GM23338 (cell line): ENCODE measurements at regions not wholly inside any gene's neighbourhood (a gene's known extent, or its start where the extent isn't known, plus 50 kb on each side); places are given as distances from the start of the nearest gene placed in this dataset.

Source experiments
- ATAC-seq: fragments of 200-7000 bp; cut with Tn5 transposase; 3 replicates; pipeline ENCODE4 v1.9.1; 2020
- DNase-seq: peaks from one replicate; pipeline ENCODE4 v3.0.0-alpha.2; 2015; ENCODE audit warnings: low spot score
- H2AFZ ChIP-seq: fragments of 200-600 bp; sonication (generic); 2 replicates; pipeline ENCODE4 v1.8.0; 2016; ENCODE audit warnings: antibody characterized with exemption, mild to moderate bottlenecking, moderate library complexity
- H3F3A ChIP-seq: fragments of 200-600 bp; sonication (generic); replicated peaks from 2 replicates; pipeline ENCODE4 v1.8.0; 2017; ENCODE audit warnings: antibody characterized with exemption, mixed run types, low read depth
- H3K27ac ChIP-seq: fragments of 200-600 bp; sonication (generic); 2 replicates; pipeline ENCODE4 v1.6.1; 2016; ENCODE audit warnings: low read depth
- H3K27me3 ChIP-seq: fragments of 200-600 bp; sonication (generic); 2 replicates; pipeline ENCODE4 v1.8.0; 2016; ENCODE audit warnings: mild to moderate bottlenecking, mixed run types, moderate library complexity; ENCODE audit not compliant: insufficient read depth
- H3K36me3 ChIP-seq: fragments of 200-600 bp; sonication (generic); 2 replicates; pipeline ENCODE4 v1.8.0; 2016; ENCODE audit warnings: mild to moderate bottlenecking; ENCODE audit not compliant: insufficient read depth
- H3K4me1 ChIP-seq: fragments of 200-600 bp; sonication (generic); 2 replicates; pipeline ENCODE4 v1.8.0; 2016; ENCODE audit warnings: mild to moderate bottlenecking, moderate library complexity; ENCODE audit not compliant: insufficient read depth
- H3K4me2 ChIP-seq: fragments of 200-600 bp; sonication (generic); 2 replicates; pipeline ENCODE4 v1.7.1; 2017; ENCODE audit warnings: mixed run types
- H3K4me3 ChIP-seq: fragments of 200-600 bp; sonication (generic); 2 replicates; pipeline ENCODE4 v1.6.1; 2016; ENCODE audit warnings: mixed run types
- H3K79me2 ChIP-seq: fragments of 200-600 bp; sonication (generic); replicated peaks from 2 replicates; pipeline ENCODE4 v1.8.0; 2017; ENCODE audit warnings: mild to moderate bottlenecking; ENCODE audit not compliant: insufficient read depth
- H3K9me2 ChIP-seq: fragments of 200-600 bp; sonication (generic); 2 replicates; pipeline ENCODE4 v1.8.0; 2017; ENCODE audit not compliant: insufficient read depth
- H4K20me1 ChIP-seq: fragments of 200-600 bp; sonication (generic); replicated peaks from 2 replicates; pipeline ENCODE4 v1.8.0; 2017; ENCODE audit warnings: mild to moderate bottlenecking; ENCODE audit not compliant: insufficient read depth
- H3K27ac Mint-ChIP-seq: 2 replicates; pipeline ENCODE4 v1.8.0; 2020; ENCODE audit warnings: inconsistent platforms, mild to moderate bottlenecking, moderate library complexity, mixed read lengths
- H3K27me3 Mint-ChIP-seq: 3 replicates; pipeline ENCODE4 v1.8.0; 2022; ENCODE audit warnings: low read depth, mild to moderate bottlenecking, moderate library complexity, mixed read lengths, inconsistent platforms; ENCODE audit not compliant: insufficient read depth, poor library complexity
- H3K36me3 Mint-ChIP-seq: 3 replicates; pipeline ENCODE4 v1.8.0; 2021; ENCODE audit warnings: low read depth, mild to moderate bottlenecking, inconsistent platforms, moderate library complexity, mixed read lengths
- H3K4me1 Mint-ChIP-seq: 3 replicates; pipeline ENCODE4 v1.8.0; 2020; ENCODE audit warnings: mild to moderate bottlenecking, inconsistent platforms, mixed read lengths
- H3K4me3 Mint-ChIP-seq: 3 replicates; pipeline ENCODE4 v1.8.0; 2021; ENCODE audit warnings: moderate library complexity, mild to moderate bottlenecking, inconsistent platforms, mixed read lengths
- H3K9me3 Mint-ChIP-seq: 3 replicates; pipeline ENCODE4 v1.8.0; 2020; ENCODE audit warnings: moderate library complexity, mild to moderate bottlenecking, inconsistent platforms, mixed read lengths
- CREB1 ChIP-seq: fragments of 250-450 bp; sonication (Bioruptor Pico); IDR thresholded peaks from 2 replicates; pipeline ENCODE4 v1.5.0; 2020; ENCODE audit warnings: low read depth, mild to moderate bottlenecking, moderate library complexity
- ETS1 ChIP-seq: IDR thresholded peaks from 2 replicates; pipeline ENCODE4 v1.6.1; 2016; ENCODE audit warnings: antibody characterized with exemption
- EZH2 ChIP-seq: fragments of 200-600 bp; sonication (generic); IDR thresholded peaks from one replicate; pipeline ENCODE4 v1.8.0; 2017; ENCODE audit warnings: antibody characterized with exemption, mild to moderate bottlenecking, low read depth; ENCODE audit not compliant: unreplicated experiment
- EZH2phosphoT487 ChIP-seq: fragments of 200-600 bp; sonication (generic); IDR thresholded peaks from one replicate; pipeline ENCODE4 v1.8.1; 2018; ENCODE audit warnings: antibody characterized with exemption; ENCODE audit not compliant: unreplicated experiment
- JUNB ChIP-seq: IDR thresholded peaks from one replicate; pipeline ENCODE4 v1.6.1; 2016; ENCODE audit warnings: antibody characterized with exemption; ENCODE audit not compliant: unreplicated experiment
- POLR2AphosphoS5 ChIP-seq: IDR thresholded peaks from 2 replicates; pipeline ENCODE4 v1.6.1; 2016; ENCODE audit warnings: antibody characterized with exemption, low read depth
- STAT1 ChIP-seq: IDR thresholded peaks from one replicate; pipeline ENCODE4 v1.6.1; 2016; ENCODE audit warnings: antibody characterized with exemption; ENCODE audit not compliant: unreplicated experiment
- ZNF114 ChIP-seq: fragments of 250-450 bp; sonication (Bioruptor Pico); IDR thresholded peaks from 2 replicates; pipeline ENCODE4 v1.5.0; 2020; ENCODE audit warnings: mild to moderate bottlenecking, moderate library complexity
- ZNF331 ChIP-seq: fragments of 250-450 bp; sonication (Bioruptor Pico); IDR thresholded peaks from 2 replicates; pipeline ENCODE4 v1.5.0; 2020; ENCODE audit warnings: low read depth, mild to moderate bottlenecking, moderate library complexity
- ZNF462 ChIP-seq: fragments of 250-450 bp; sonication (Bioruptor Pico); IDR thresholded peaks from 2 replicates; pipeline ENCODE4 v1.5.0; 2020; ENCODE audit warnings: mild to moderate bottlenecking, moderate library complexity
- TF ChIP-seq, protein P1 (sequence below), 2 experiments: fragments of 200-600 bp in 1 of 2; sonication (generic) in 1 of 2; conservative IDR thresholded peaks; 2 replicates each; pipeline versions ENCODE4 v1.5.1 to v1.6.1; 2016 to 2017; ENCODE audit warnings: antibody characterized with exemption in 2 of 2, low read depth in 2 of 2, mild to moderate bottlenecking in 2 of 2, moderate library complexity in 1 of 2

GRCh38 chr11:112532506-112532905 is 271.8 kb upstream of the PLET1 start:
- Histone ChIP-seq H3K36me3 (no peaks in the 10 kb centered on the region), H3K4me3 (no peak overlapping the region), H3K27ac (no peak overlapping the region), H3F3A (no peaks in the 10 kb centered on the region), H3K79me2 (no peaks in the 10 kb centered on the region), H3K4me2 (no peak overlapping the region), H2AFZ (no peak overlapping the region), H4K20me1 (no peaks in the 10 kb centered on the region), H3K4me1 (no peaks in the 10 kb centered on the region), H3K27me3 (no peaks in the 10 kb centered on the region), H3K9me2 (no peaks in the 10 kb centered on the region; the same call in none of the 2 replicates)
- Mint-ChIP-seq H3K4me3 (no peak overlapping the region), H3K4me1 (no peaks in the 10 kb centered on the region), H3K9me3 (no peaks in the 10 kb centered on the region), H3K27me3 (no peaks in the 10 kb centered on the region), H3K36me3 (no peaks in the 10 kb centered on the region), H3K27ac (no peak overlapping the region)
- ATAC-seq: no peak
- no peak for DNase-seq
- TF ChIP-seq EZH2phosphoT487: no peak
- no peak for TF ChIP-seq JUNB
- TF ChIP-seq POLR2AphosphoS5: no peak
- TF ChIP-seq EZH2: no peak
- no peak for TF ChIP-seq ZNF331 (CRISPR knock-in tag)
- no peak for TF ChIP-seq ETS1
- no peak for TF ChIP-seq ZNF114

DNA sequence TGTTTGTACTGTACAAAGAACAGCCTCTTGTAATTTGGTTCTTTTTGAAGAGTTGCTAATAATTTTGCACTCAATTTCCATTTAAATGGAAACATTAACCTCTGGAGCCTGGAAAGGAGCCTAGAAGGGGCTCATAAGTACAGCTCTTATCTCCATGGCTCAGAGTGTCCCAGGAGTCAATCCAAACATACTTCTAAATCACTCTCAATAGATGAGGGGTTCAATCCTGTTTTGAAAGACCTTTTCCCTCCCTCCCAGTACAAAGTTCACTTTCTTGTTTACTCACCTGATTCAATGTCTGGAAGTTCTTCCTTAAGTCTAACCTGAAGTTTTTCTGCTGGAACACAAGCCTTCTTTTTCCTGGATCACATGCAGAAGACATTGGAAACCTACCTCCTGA is 273.0 kb upstream of the PLET1 start:
- Histone ChIP-seq H3K9me2 (no peaks in the 10 kb centered on the region; the same call in none of the 2 replicates), H3K36me3 (no peaks in the 10 kb centered on the region), H4K20me1 (no peaks in the 10 kb centered on the region), H3F3A (no peaks in the 10 kb centered on the region), H3K4me1 (no peaks in the 10 kb centered on the region), H3K27ac (no peak overlapping the region), H3K4me3 (no peak overlapping the region), H3K79me2 (no peaks in the 10 kb centered on the region), H2AFZ (no peak overlapping the region), H3K4me2 (no peak overlapping the region), H3K27me3 (no peaks in the 10 kb centered on the region)
- ATAC-seq: no peak
- Mint-ChIP-seq H3K4me3 (no peak overlapping the region), H3K27me3 (no peaks in the 10 kb centered on the region), H3K27ac (no peak overlapping the region), H3K36me3 (no peaks in the 10 kb centered on the region), H3K9me3 (no peaks in the 10 kb centered on the region), H3K4me1 (no peaks in the 10 kb centered on the region)
- DNase-seq: no peak
- TF ChIP-seq STAT1: no peak
- TF ChIP-seq, protein P1, sequence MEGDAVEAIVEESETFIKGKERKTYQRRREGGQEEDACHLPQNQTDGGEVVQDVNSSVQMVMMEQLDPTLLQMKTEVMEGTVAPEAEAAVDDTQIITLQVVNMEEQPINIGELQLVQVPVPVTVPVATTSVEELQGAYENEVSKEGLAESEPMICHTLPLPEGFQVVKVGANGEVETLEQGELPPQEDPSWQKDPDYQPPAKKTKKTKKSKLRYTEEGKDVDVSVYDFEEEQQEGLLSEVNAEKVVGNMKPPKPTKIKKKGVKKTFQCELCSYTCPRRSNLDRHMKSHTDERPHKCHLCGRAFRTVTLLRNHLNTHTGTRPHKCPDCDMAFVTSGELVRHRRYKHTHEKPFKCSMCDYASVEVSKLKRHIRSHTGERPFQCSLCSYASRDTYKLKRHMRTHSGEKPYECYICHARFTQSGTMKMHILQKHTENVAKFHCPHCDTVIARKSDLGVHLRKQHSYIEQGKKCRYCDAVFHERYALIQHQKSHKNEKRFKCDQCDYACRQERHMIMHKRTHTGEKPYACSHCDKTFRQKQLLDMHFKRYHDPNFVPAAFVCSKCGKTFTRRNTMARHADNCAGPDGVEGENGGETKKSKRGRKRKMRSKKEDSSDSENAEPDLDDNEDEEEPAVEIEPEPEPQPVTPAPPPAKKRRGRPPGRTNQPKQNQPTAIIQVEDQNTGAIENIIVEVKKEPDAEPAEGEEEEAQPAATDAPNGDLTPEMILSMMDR (conservative IDR thresholded peaks at IDR 0.05; ENCODE audit: low read depth in 2 of 2): no peak
- TF ChIP-seq CREB1: no peak
- TF ChIP-seq ZNF331 (CRISPR knock-in tag): no peak
- no peak for TF ChIP-seq JUNB
- TF ChIP-seq ZNF114: no peak
- no peak for TF ChIP-seq EZH2phosphoT487
- no peak for TF ChIP-seq ZNF462 (CRISPR knock-in tag)
- no peak for TF ChIP-seq EZH2
- no peak for TF ChIP-seq ETS1
